HEK293 (cell line): ENCODE measurements at regions not wholly inside any gene's neighbourhood (a gene's known extent, or its start where the extent isn't known, plus 50 kb on each side); places are given as distances from the start of the nearest gene placed in this dataset.

ENCODE experiments used
- ZFP41 ChIP-seq: fragments of 450-650 bp; formaldehyde crosslinking; IDR thresholded peaks from 2 replicates; pipeline ENCODE4 v1.5.1; 2016; ENCODE audit warnings: missing biosample characterization, missing genetic modification characterization, borderline replicate concordance
- ZNF549 ChIP-seq: fragments of 450-650 bp; IDR thresholded peaks from 2 replicates; pipeline ENCODE4 v1.5.1; 2018; ENCODE audit warnings: missing biosample characterization, missing genetic modification characterization, mild to moderate bottlenecking, inconsistent platforms, moderate library complexity
- TF ChIP-seq, protein P1 (sequence below): fragments of 450-650 bp; formaldehyde crosslinking; IDR thresholded peaks from 2 replicates; pipeline ENCODE4 v1.5.1; 2016; ENCODE audit warnings: missing biosample characterization, missing genetic modification characterization

DNA sequence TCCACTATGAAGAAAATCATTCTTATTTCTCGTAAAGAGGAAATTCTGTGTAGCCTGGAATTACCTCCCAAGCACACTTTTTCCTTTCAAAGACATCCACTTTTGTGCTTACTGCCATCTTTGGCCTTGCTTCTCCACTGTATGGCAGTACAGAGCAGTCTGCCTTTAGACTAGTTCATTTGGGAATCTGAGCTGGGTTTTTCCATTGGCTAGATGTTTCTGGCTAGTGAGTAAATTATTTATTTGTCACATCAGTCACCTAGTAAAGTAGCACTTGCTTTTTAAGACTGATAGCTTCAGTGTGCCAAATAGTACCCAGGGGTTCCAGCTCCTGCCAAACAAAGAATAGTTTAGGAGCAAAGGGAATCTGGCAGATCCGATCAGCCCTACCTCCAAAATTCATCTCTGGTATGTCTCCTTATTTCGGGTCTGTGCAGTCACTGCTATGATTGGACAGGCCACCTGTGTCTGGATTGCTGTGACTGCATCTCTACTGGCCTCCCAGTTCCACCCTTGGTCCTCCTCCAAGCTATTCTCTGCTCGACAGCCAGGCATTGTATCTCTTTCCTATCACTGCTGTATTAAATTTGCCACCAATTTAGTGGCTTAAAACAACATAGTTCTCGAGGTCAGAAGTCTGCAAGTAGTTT lies 97.6 kb downstream of the NUDT12 start:
- TF ChIP-seq ZFP41 (tag by site-specific recombination) (no peak), ZNF549 (tag by site-specific recombination) (no peak)
- TF ChIP-seq, protein P1, sequence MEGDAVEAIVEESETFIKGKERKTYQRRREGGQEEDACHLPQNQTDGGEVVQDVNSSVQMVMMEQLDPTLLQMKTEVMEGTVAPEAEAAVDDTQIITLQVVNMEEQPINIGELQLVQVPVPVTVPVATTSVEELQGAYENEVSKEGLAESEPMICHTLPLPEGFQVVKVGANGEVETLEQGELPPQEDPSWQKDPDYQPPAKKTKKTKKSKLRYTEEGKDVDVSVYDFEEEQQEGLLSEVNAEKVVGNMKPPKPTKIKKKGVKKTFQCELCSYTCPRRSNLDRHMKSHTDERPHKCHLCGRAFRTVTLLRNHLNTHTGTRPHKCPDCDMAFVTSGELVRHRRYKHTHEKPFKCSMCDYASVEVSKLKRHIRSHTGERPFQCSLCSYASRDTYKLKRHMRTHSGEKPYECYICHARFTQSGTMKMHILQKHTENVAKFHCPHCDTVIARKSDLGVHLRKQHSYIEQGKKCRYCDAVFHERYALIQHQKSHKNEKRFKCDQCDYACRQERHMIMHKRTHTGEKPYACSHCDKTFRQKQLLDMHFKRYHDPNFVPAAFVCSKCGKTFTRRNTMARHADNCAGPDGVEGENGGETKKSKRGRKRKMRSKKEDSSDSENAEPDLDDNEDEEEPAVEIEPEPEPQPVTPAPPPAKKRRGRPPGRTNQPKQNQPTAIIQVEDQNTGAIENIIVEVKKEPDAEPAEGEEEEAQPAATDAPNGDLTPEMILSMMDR (tag by site-specific recombination), result no peak
